NCI-H82 treated with DMSO at 0.1 percent for 48 hours (cell line): ENCODE measurements at regions not wholly inside any gene's neighbourhood (a gene's known extent, or its start where the extent isn't known, plus 50 kb on each side); places are given as distances from the start of the nearest gene placed in this dataset.

Experiments
- DNase-seq: peaks from one replicate; lab custom pipeline; 2025; ENCODE audit not compliant: unreplicated experiment; lab: John Stamatoyannopoulos, UW

GRCh38 chr14:100381395-100382105 is 58.4 kb downstream of the SLC25A47 start:
- no peak for DNase-seq

GRCh38 chr14:100382106-100382455 is 58.9 kb downstream of the SLC25A47 start:
- no peak for DNase-seq

- no peak for DNase-seq
Measured at GRCh38 chr14:100383727-100384158, 60.6 kb downstream of the SLC25A47 start.

- no peak for DNase-seq
Measured at GRCh38 chr14:100384277-100384676, 61.1 kb downstream of the SLC25A47 start.

- no peak for DNase-seq
Measured at GRCh38 chr14:100384819-100385813, 62.0 kb downstream of the SLC25A47 start.

- DNase-seq = no peak
Measured at GRCh38 chr14:100386121-100386520, 63.0 kb downstream of the SLC25A47 start.

GRCh38 chr14:100386846-100387245 is 63.7 kb downstream of the SLC25A47 start:
- no peak for DNase-seq

GRCh38 chr14:100387450-100387849 is 64.3 kb downstream of the SLC25A47 start:
- no peak for DNase-seq

- DNase-seq = no peak
Measured at GRCh38 chr14:100388103-100389054, 65.2 kb downstream of the SLC25A47 start.

GRCh38 chr14:100389497-100390104 is 66.5 kb downstream of the SLC25A47 start:
- no peak for DNase-seq

GRCh38 chr14:100391173-100391572 is 68.0 kb downstream of the SLC25A47 start:
- no peak for DNase-seq

GRCh38 chr14:100391724-100392123 is 68.6 kb downstream of the SLC25A47 start:
- peak; percentile 44 for DNase-seq

GRCh38 chr14:100392356-100392755 is 69.2 kb downstream of the SLC25A47 start:
- DNase-seq = no peak

- DNase-seq = peak; percentile 22
Measured at GRCh38 chr14:100393362-100393761, 70.2 kb downstream of the SLC25A47 start.

- DNase-seq = peak; percentile 65
Measured at GRCh38 chr14:100393906-100394732, 71.0 kb downstream of the SLC25A47 start.

GRCh38 chr14:100394886-100395672 is 71.9 kb downstream of the SLC25A47 start:
- no peak for DNase-seq

- DNase-seq = no peak
Measured at GRCh38 chr14:100396266-100396795, 73.2 kb downstream of the SLC25A47 start.

- DNase-seq = no peak
Measured at GRCh38 chr14:100397005-100397404, 73.9 kb downstream of the SLC25A47 start.

- no peak for DNase-seq
Measured at GRCh38 chr14:100398044-100398443, 74.9 kb downstream of the SLC25A47 start.
